ENCODE measurements at regions not wholly inside any gene's neighbourhood (a gene's known extent, or its start where the extent isn't known, plus 50 kb on each side); places are given as distances from the start of the nearest gene placed in this dataset.

GRCh38 chr3:59698091-59698490 is 648.3 kb upstream of the CFAP20DC start:
- no peaks in the 10 kb centered on the region for H3K36me3 ChIP-seq (ENCODE audit: control insufficient read depth in 1 of 2, insufficient read depth in 2 of 2, low read length in 2 of 2)
- H3K4me1 ChIP-seq (ENCODE audit: control insufficient read depth in 1 of 2, insufficient read depth in 2 of 2, low read length in 2 of 2), result no peaks in the 10 kb centered on the region
- no peaks in the 10 kb centered on the region for H3K9me3 ChIP-seq (ENCODE audit: control insufficient read depth in 1 of 2, low read length in 2 of 2)
- no peaks in the 10 kb centered on the region for H3K27me3 ChIP-seq (ENCODE audit: low read depth, low read length)
- H3K4me3 ChIP-seq (ENCODE audit: low read depth in 1 of 2, low read length in 2 of 2), result no peak overlapping the region
- H3K27ac ChIP-seq (ENCODE audit: low read length), result no peak overlapping the region

- Histone ChIP-seq H3K27ac (ENCODE audit: low read length) (no peak overlapping the region), H3K4me3 (ENCODE audit: low read depth in 1 of 2, low read length in 2 of 2) (no peak overlapping the region), H3K36me3 (ENCODE audit: control insufficient read depth in 1 of 2, insufficient read depth in 2 of 2, low read length in 2 of 2) (no peaks in the 10 kb centered on the region), H3K9me3 (ENCODE audit: control insufficient read depth in 1 of 2, low read length in 2 of 2) (no peaks in the 10 kb centered on the region), H3K27me3 (ENCODE audit: low read depth, low read length) (no peaks in the 10 kb centered on the region), H3K4me1 (ENCODE audit: control insufficient read depth in 1 of 2, insufficient read depth in 2 of 2, low read length in 2 of 2) (no peaks in the 10 kb centered on the region)
Measured at GRCh38 chr3:59696783-59697182, 647.0 kb upstream of the CFAP20DC start.

- no peaks in the 10 kb centered on the region for H3K4me1 ChIP-seq (ENCODE audit: control insufficient read depth in 1 of 2, insufficient read depth in 2 of 2, low read length in 2 of 2)
- no peak overlapping the region for H3K4me3 ChIP-seq (ENCODE audit: low read depth in 1 of 2, low read length in 2 of 2)
- no peaks in the 10 kb centered on the region for H3K27me3 ChIP-seq (ENCODE audit: low read depth, low read length)
- H3K9me3 ChIP-seq (ENCODE audit: control insufficient read depth in 1 of 2, low read length in 2 of 2), result no peaks in the 10 kb centered on the region
- no peaks in the 10 kb centered on the region for H3K36me3 ChIP-seq (ENCODE audit: control insufficient read depth in 1 of 2, insufficient read depth in 2 of 2, low read length in 2 of 2)
- H3K27ac ChIP-seq (ENCODE audit: low read length), result no peak overlapping the region
Measured at GRCh38 chr3:59695860-59696259, 646.0 kb upstream of the CFAP20DC start.

- no peak overlapping the region for H3K27ac ChIP-seq (ENCODE audit: low read length)
- no peak overlapping the region for H3K4me3 ChIP-seq (ENCODE audit: low read depth in 1 of 2, low read length in 2 of 2)
- no peaks in the 10 kb centered on the region for H3K27me3 ChIP-seq (ENCODE audit: low read depth, low read length)
- H3K36me3 ChIP-seq (ENCODE audit: control insufficient read depth in 1 of 2, insufficient read depth in 2 of 2, low read length in 2 of 2), result no peaks in the 10 kb centered on the region
- no peaks in the 10 kb centered on the region for H3K4me1 ChIP-seq (ENCODE audit: control insufficient read depth in 1 of 2, insufficient read depth in 2 of 2, low read length in 2 of 2)
- H3K9me3 ChIP-seq (ENCODE audit: control insufficient read depth in 1 of 2, low read length in 2 of 2), result no peaks in the 10 kb centered on the region
Measured at GRCh38 chr3:59692117-59692516, 642.3 kb upstream of the CFAP20DC start.

GRCh38 chr3:59690886-59691285 is 641.1 kb upstream of the CFAP20DC start:
- H3K4me1 ChIP-seq (ENCODE audit: control insufficient read depth in 1 of 2, insufficient read depth in 2 of 2, low read length in 2 of 2), result no peaks in the 10 kb centered on the region
- no peaks in the 10 kb centered on the region for H3K36me3 ChIP-seq (ENCODE audit: control insufficient read depth in 1 of 2, insufficient read depth in 2 of 2, low read length in 2 of 2)
- H3K4me3 ChIP-seq (ENCODE audit: low read depth in 1 of 2, low read length in 2 of 2), result no peak overlapping the region
- H3K9me3 ChIP-seq (ENCODE audit: control insufficient read depth in 1 of 2, low read length in 2 of 2), result no peaks in the 10 kb centered on the region
- no peak overlapping the region for H3K27ac ChIP-seq (ENCODE audit: low read length)
- H3K27me3 ChIP-seq (ENCODE audit: low read depth, low read length), result no peaks in the 10 kb centered on the region

- H3K4me1 ChIP-seq (ENCODE audit: control insufficient read depth in 1 of 2, insufficient read depth in 2 of 2, low read length in 2 of 2), result no peaks in the 10 kb centered on the region
Measured at GRCh38 chr3:59688636-59689035, 638.8 kb upstream of the CFAP20DC start.

GRCh38 chr3:59685432-59685831 is 635.6 kb upstream of the CFAP20DC start:
- no peaks in the 10 kb centered on the region for H3K9me3 ChIP-seq (ENCODE audit: control insufficient read depth in 1 of 2, low read length in 2 of 2)
- H3K27ac ChIP-seq (ENCODE audit: low read length), result no peak overlapping the region
- H3K36me3 ChIP-seq (ENCODE audit: control insufficient read depth in 1 of 2, insufficient read depth in 2 of 2, low read length in 2 of 2), result no peaks in the 10 kb centered on the region
- H3K4me3 ChIP-seq (ENCODE audit: low read depth in 1 of 2, low read length in 2 of 2), result no peak overlapping the region
- H3K27me3 ChIP-seq (ENCODE audit: low read depth, low read length), result no peaks in the 10 kb centered on the region
- H3K4me1 ChIP-seq (ENCODE audit: control insufficient read depth in 1 of 2, insufficient read depth in 2 of 2, low read length in 2 of 2), result no peaks in the 10 kb centered on the region

More at GRCh38 chr3:59688636-59689035, 638.8 kb upstream of the CFAP20DC start:
- H3K27me3 ChIP-seq (ENCODE audit: low read depth, low read length), result no peaks in the 10 kb centered on the region
- no peak overlapping the region for H3K4me3 ChIP-seq (ENCODE audit: low read depth in 1 of 2, low read length in 2 of 2)
- no peaks in the 10 kb centered on the region for H3K9me3 ChIP-seq (ENCODE audit: control insufficient read depth in 1 of 2, low read length in 2 of 2)
- no peaks in the 10 kb centered on the region for H3K36me3 ChIP-seq (ENCODE audit: control insufficient read depth in 1 of 2, insufficient read depth in 2 of 2, low read length in 2 of 2)
- no peak overlapping the region for H3K27ac ChIP-seq (ENCODE audit: low read length)

GRCh38 chr3:59684766-59685165 is 634.9 kb upstream of the CFAP20DC start:
- no peaks in the 10 kb centered on the region for H3K36me3 ChIP-seq (ENCODE audit: control insufficient read depth in 1 of 2, insufficient read depth in 2 of 2, low read length in 2 of 2)
- no peak overlapping the region for H3K4me3 ChIP-seq (ENCODE audit: low read depth in 1 of 2, low read length in 2 of 2)

GRCh38 chr3:59680919-59681318 is 631.1 kb upstream of the CFAP20DC start:
- no peaks in the 10 kb centered on the region for H3K36me3 ChIP-seq (ENCODE audit: control insufficient read depth in 1 of 2, insufficient read depth in 2 of 2, low read length in 2 of 2)
- no peaks in the 10 kb centered on the region for H3K9me3 ChIP-seq (ENCODE audit: control insufficient read depth in 1 of 2, low read length in 2 of 2)
- no peaks in the 10 kb centered on the region for H3K27me3 ChIP-seq (ENCODE audit: low read depth, low read length)
- H3K27ac ChIP-seq (ENCODE audit: low read length), result no peak overlapping the region
- H3K4me3 ChIP-seq (ENCODE audit: low read depth in 1 of 2, low read length in 2 of 2), result no peak overlapping the region
- no peaks in the 10 kb centered on the region for H3K4me1 ChIP-seq (ENCODE audit: control insufficient read depth in 1 of 2, insufficient read depth in 2 of 2, low read length in 2 of 2)

More at GRCh38 chr3:59684766-59685165, 634.9 kb upstream of the CFAP20DC start:
- Histone ChIP-seq H3K4me1 (ENCODE audit: control insufficient read depth in 1 of 2, insufficient read depth in 2 of 2, low read length in 2 of 2) (no peaks in the 10 kb centered on the region), H3K9me3 (ENCODE audit: control insufficient read depth in 1 of 2, low read length in 2 of 2) (no peaks in the 10 kb centered on the region), H3K27me3 (ENCODE audit: low read depth, low read length) (no peaks in the 10 kb centered on the region), H3K27ac (ENCODE audit: low read length) (no peak overlapping the region)

- Histone ChIP-seq H3K27ac (ENCODE audit: low read length) (no peak overlapping the region), H3K4me1 (ENCODE audit: control insufficient read depth in 1 of 2, insufficient read depth in 2 of 2, low read length in 2 of 2) (no peaks in the 10 kb centered on the region), H3K4me3 (ENCODE audit: low read depth in 1 of 2, low read length in 2 of 2) (no peak overlapping the region), H3K9me3 (ENCODE audit: control insufficient read depth in 1 of 2, low read length in 2 of 2) (no peaks in the 10 kb centered on the region), H3K36me3 (ENCODE audit: control insufficient read depth in 1 of 2, insufficient read depth in 2 of 2, low read length in 2 of 2) (no peaks in the 10 kb centered on the region), H3K27me3 (ENCODE audit: low read depth, low read length) (no peaks in the 10 kb centered on the region)
Measured at GRCh38 chr3:59677747-59678702, 628.2 kb upstream of the CFAP20DC start.

- H3K4me1 ChIP-seq (ENCODE audit: control insufficient read depth in 1 of 2, insufficient read depth in 2 of 2, low read length in 2 of 2), result no peaks in the 10 kb centered on the region
- no peak overlapping the region for H3K4me3 ChIP-seq (ENCODE audit: low read depth in 1 of 2, low read length in 2 of 2)
- no peak overlapping the region for H3K27ac ChIP-seq (ENCODE audit: low read length)
- H3K9me3 ChIP-seq (ENCODE audit: control insufficient read depth in 1 of 2, low read length in 2 of 2), result no peaks in the 10 kb centered on the region
- no peaks in the 10 kb centered on the region for H3K36me3 ChIP-seq (ENCODE audit: control insufficient read depth in 1 of 2, insufficient read depth in 2 of 2, low read length in 2 of 2)
- no peaks in the 10 kb centered on the region for H3K27me3 ChIP-seq (ENCODE audit: low read depth, low read length)
Measured at GRCh38 chr3:59675495-59675894, 625.7 kb upstream of the CFAP20DC start.
